ENCODE measurements at regions not wholly inside any gene's neighbourhood (a gene's known extent, or its start where the extent isn't known, plus 50 kb on each side); places are given as distances from the start of the nearest gene placed in this dataset.

GRCh38 chrX:53768451-53768850 lies 81.9 kb upstream of the HUWE1 start:
- TF ChIP-seq POLR2AphosphoS5 (IDR thresholded peaks at IDR 0.05; ENCODE audit: low read depth, low read length) (no peak), POLR2A (IDR thresholded peaks at IDR 0.05; ENCODE audit: low read depth, low read length) (no peak)
